ENCODE measurements at regions not wholly inside any gene's neighbourhood (a gene's known extent, or its start where the extent isn't known, plus 50 kb on each side); places are given as distances from the start of the nearest gene placed in this dataset.

DNA sequence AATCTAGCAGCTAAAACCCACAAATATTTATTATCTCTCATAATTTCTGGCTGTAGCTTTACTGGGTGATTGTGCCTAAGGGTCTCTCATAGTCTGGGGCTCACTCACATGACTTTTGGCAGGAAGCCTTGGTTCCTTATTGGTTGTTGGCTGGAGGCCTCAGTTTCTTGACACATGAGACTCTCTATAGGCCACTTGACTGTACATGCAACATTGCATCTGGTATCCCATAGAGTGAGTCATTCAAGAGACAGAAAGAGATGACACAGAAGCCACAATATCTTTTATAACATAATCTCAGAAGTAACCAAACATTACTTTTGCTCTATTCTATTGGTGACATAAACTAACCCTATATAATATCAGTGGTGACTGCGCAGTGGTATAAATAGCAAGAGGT, 128.5 kb upstream of the HNRNPU start:
- TF ChIP-seq, protein P1, sequence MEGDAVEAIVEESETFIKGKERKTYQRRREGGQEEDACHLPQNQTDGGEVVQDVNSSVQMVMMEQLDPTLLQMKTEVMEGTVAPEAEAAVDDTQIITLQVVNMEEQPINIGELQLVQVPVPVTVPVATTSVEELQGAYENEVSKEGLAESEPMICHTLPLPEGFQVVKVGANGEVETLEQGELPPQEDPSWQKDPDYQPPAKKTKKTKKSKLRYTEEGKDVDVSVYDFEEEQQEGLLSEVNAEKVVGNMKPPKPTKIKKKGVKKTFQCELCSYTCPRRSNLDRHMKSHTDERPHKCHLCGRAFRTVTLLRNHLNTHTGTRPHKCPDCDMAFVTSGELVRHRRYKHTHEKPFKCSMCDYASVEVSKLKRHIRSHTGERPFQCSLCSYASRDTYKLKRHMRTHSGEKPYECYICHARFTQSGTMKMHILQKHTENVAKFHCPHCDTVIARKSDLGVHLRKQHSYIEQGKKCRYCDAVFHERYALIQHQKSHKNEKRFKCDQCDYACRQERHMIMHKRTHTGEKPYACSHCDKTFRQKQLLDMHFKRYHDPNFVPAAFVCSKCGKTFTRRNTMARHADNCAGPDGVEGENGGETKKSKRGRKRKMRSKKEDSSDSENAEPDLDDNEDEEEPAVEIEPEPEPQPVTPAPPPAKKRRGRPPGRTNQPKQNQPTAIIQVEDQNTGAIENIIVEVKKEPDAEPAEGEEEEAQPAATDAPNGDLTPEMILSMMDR (IDR thresholded peaks at IDR 0.05): no peak
- no peak for TF ChIP-seq POLR2A (IDR thresholded peaks at IDR 0.05)

Measured in Peyer's patch (tissue), 4 donors.